ENCODE measurements at regions not wholly inside any gene's neighbourhood (a gene's known extent, or its start where the extent isn't known, plus 50 kb on each side); places are given as distances from the start of the nearest gene placed in this dataset.

GRCh38 chr2:57893347-57893746 lies 153.3 kb upstream of the VRK2 start:
- POLR2A ChIA-PET, result no interaction called here
- no peaks in the 10 kb centered on the region for H3K36me3 ChIP-seq (ENCODE audit: insufficient read depth, low read length)
- no peaks in the 10 kb centered on the region for H3K27me3 ChIP-seq (ENCODE audit: insufficient read depth, low read length, poor library complexity, severe bottlenecking)
- Mint-ChIP-seq H3K9me3 (no peaks in the 10 kb centered on the region), H3K4me3 (no peak overlapping the region), H3K27ac (no peak overlapping the region), H3K27me3 (no peaks in the 10 kb centered on the region), H3K4me1 (peaks cover 0 to 3% (median 2%) of the 10 kb centered on the region in 3 donors), H3K36me3 (no peaks in the 10 kb centered on the region)
- CTCF ChIA-PET, result no interaction called here
- no peaks in the 10 kb centered on the region for H3K4me1 ChIP-seq (ENCODE audit: insufficient read depth, low read length)
- no peaks in the 10 kb centered on the region for H3K9me3 ChIP-seq (ENCODE audit: low read length)
- H3K27ac ChIP-seq (ENCODE audit: low read depth, low read length), result no peak overlapping the region
- H3K4me3 ChIP-seq (ENCODE audit: low read length), result no peak overlapping the region
- DNase-seq, result no peak

DNA sequence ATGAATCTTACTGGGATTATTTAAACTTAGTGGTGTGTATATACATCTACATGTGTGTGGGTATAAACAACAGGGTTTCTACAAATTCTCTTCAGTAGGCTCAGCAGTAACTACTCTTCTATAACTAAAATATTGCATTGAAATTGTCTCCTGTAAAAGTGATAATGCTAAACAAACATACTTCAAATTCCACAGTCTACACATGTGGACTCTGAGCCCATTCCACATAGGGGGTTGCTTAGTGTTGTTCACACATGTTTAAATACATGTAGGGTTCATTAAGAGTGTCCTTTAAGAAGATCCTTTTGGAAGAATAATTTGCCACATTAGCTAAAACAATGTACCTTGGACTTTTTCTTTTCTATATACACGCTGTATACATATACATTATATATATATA lies 152.8 kb upstream of the VRK2 start:
- Mint-ChIP-seq H3K4me1 (no peaks in the 10 kb centered on the region), H3K9me3 (no peaks in the 10 kb centered on the region), H3K27ac (no peak overlapping the region), H3K27me3 (no peaks in the 10 kb centered on the region), H3K36me3 (no peaks in the 10 kb centered on the region), H3K4me3 (no peak overlapping the region)
- Histone ChIP-seq H3K4me1 (ENCODE audit: insufficient read depth, low read length) (no peaks in the 10 kb centered on the region), H3K27me3 (ENCODE audit: insufficient read depth, low read length, poor library complexity, severe bottlenecking) (no peaks in the 10 kb centered on the region), H3K9me3 (ENCODE audit: low read length) (no peaks in the 10 kb centered on the region), H3K27ac (ENCODE audit: low read depth, low read length) (no peak overlapping the region), H3K4me3 (ENCODE audit: low read length) (no peak overlapping the region), H3K36me3 (ENCODE audit: insufficient read depth, low read length) (no peaks in the 10 kb centered on the region)
- CTCF ChIA-PET, result no interaction called here
- POLR2A ChIA-PET, result no interaction called here
- DNase-seq, result no peak

- DNase-seq, result no peak
- Histone ChIP-seq H3K27me3 (ENCODE audit: insufficient read depth, low read length, poor library complexity, severe bottlenecking) (no peaks in the 10 kb centered on the region), H3K9me3 (ENCODE audit: low read length) (no peaks in the 10 kb centered on the region), H3K4me1 (ENCODE audit: insufficient read depth, low read length) (no peaks in the 10 kb centered on the region), H3K4me3 (ENCODE audit: low read length) (no peak overlapping the region), H3K27ac (ENCODE audit: low read depth, low read length) (no peak overlapping the region), H3K36me3 (ENCODE audit: insufficient read depth, low read length) (no peaks in the 10 kb centered on the region)
- no peaks in the 10 kb centered on the region for H3K27me3 Mint-ChIP-seq
- H3K4me1 Mint-ChIP-seq, result no peaks in the 10 kb centered on the region
- no peaks in the 10 kb centered on the region for H3K36me3 Mint-ChIP-seq
- no peak overlapping the region for H3K4me3 Mint-ChIP-seq
- POLR2A ChIA-PET, result interaction anchor here (0.6 kb wide), 1 partner anchor 30 kb away, joined by 3 read pairs; no protein-coding TSS in a partner anchor
- no peaks in the 10 kb centered on the region for H3K9me3 Mint-ChIP-seq
- CTCF ChIA-PET, result no interaction called here
- H3K27ac Mint-ChIP-seq, result no peak overlapping the region
Measured at GRCh38 chr2:57894381-57894780, 152.2 kb upstream of the VRK2 start.

DNA sequence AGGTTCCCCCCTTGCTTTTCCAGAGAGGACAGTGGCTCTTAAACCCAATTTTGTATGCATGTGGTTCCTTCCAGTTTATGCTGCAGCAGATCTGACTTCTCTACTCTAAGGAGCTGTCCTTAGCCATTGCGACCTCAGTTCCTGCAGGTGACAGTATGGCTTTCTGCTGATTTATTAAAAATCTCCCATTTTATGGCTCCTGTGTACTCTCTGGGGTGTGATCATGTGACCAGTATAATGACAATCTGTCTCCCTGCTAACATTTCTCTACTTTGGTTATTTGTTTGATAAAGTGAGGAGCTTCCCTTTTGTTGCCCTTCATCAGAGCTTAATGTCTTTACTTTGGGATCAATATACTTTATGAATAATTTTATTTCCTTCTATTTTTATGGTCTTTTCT lies 148.7 kb upstream of the VRK2 start:
- Histone ChIP-seq H3K9me3 (ENCODE audit: low read length) (no peaks in the 10 kb centered on the region), H3K27ac (ENCODE audit: low read depth, low read length) (no peak overlapping the region), H3K4me1 (ENCODE audit: insufficient read depth, low read length) (no peaks in the 10 kb centered on the region), H3K27me3 (ENCODE audit: insufficient read depth, low read length, poor library complexity, severe bottlenecking) (no peaks in the 10 kb centered on the region), H3K4me3 (ENCODE audit: low read length) (no peak overlapping the region), H3K36me3 (ENCODE audit: insufficient read depth, low read length) (no peaks in the 10 kb centered on the region)
- H3K27me3 Mint-ChIP-seq, result no peaks in the 10 kb centered on the region
- CTCF ChIA-PET, result no interaction called here
- POLR2A ChIA-PET, result no interaction called here
- DNase-seq, result no peak
- H3K4me1 Mint-ChIP-seq, result peaks cover 0 to 7% (median 0%) of the 10 kb centered on the region in 3 donors
- no peak overlapping the region for H3K4me3 Mint-ChIP-seq
- no peaks in the 10 kb centered on the region for H3K9me3 Mint-ChIP-seq
- H3K36me3 Mint-ChIP-seq, result no peaks in the 10 kb centered on the region
- no peak overlapping the region for H3K27ac Mint-ChIP-seq

GRCh38 chr2:57899898-57900297 lies 146.7 kb upstream of the VRK2 start:
- Histone ChIP-seq H3K4me3 (ENCODE audit: low read length) (no peak overlapping the region), H3K27ac (ENCODE audit: low read depth, low read length) (no peak overlapping the region), H3K4me1 (ENCODE audit: insufficient read depth, low read length) (no peaks in the 10 kb centered on the region), H3K36me3 (ENCODE audit: insufficient read depth, low read length) (no peaks in the 10 kb centered on the region), H3K9me3 (ENCODE audit: low read length) (no peaks in the 10 kb centered on the region), H3K27me3 (ENCODE audit: insufficient read depth, low read length, poor library complexity, severe bottlenecking) (no peaks in the 10 kb centered on the region)
- peaks cover 0 to 7% (median 0%) of the 10 kb centered on the region in 3 donors for H3K4me1 Mint-ChIP-seq
- ChIA-PET POLR2A (no interaction called here), CTCF (interaction anchor here (0.6 kb wide), 1 partner anchor 9 kb away, joined by 3 read pairs; no protein-coding TSS in a partner anchor)
- no peaks in the 10 kb centered on the region for H3K27me3 Mint-ChIP-seq
- H3K27ac Mint-ChIP-seq, result no peak overlapping the region
- no peak for DNase-seq
- no peak overlapping the region for H3K4me3 Mint-ChIP-seq
- H3K36me3 Mint-ChIP-seq, result no peaks in the 10 kb centered on the region
- no peaks in the 10 kb centered on the region for H3K9me3 Mint-ChIP-seq

DNA sequence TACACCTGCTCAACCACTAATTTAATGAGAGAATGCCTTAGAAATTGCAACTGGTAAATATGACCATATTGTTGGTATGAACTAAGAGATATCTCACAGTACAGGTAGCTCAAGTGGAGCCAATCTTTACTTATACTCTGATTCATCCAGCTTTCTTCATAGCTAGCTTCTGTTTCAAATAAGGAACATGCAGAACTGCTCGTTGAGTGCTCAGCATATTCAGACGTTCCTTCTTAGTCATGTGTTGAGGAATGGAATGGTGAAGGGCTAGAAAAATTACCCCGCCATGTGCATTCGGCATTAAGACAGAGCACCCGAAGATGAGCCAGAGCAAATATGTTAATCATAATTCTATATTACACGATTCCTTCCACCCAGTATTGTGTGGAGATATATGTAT lies 144.0 kb upstream of the VRK2 start:
- H3K4me3 Mint-ChIP-seq, result no peak overlapping the region

DNA sequence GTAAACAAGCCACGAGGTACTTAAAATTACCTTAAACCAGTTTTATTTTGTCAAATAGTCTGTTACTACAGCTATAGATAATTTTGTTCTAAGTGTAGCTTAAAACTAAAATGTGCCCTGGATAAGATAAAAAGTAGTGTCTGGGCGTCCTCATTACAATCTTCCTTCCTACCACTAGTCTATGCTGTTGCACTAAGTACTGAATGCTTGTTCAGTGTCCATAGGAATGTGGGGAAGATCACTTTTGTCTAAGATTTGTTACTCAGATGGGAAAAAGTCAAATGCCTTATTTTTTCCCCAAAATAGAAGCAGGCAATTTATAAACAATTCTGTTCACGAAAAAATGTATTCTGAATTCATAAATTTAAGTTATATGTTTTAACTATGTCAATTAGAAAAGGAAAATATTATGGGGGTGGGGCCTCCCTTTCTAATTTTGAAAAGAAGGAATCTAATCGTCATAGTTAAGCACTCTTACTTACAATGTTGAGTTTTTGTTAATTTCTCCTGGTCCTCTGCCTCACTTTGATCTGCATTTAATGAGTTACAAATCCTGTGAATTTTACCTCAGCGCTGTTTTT lies 140.4 kb upstream of the VRK2 start:
- Histone ChIP-seq H3K4me1 (ENCODE audit: insufficient read depth, low read length) (no peaks in the 10 kb centered on the region), H3K27ac (ENCODE audit: low read depth, low read length) (no peak overlapping the region), H3K27me3 (ENCODE audit: insufficient read depth, low read length, poor library complexity, severe bottlenecking) (no peaks in the 10 kb centered on the region), H3K36me3 (ENCODE audit: insufficient read depth, low read length) (no peaks in the 10 kb centered on the region), H3K4me3 (ENCODE audit: low read length) (no peak overlapping the region), H3K9me3 (ENCODE audit: low read length) (no peaks in the 10 kb centered on the region)
- Mint-ChIP-seq H3K27ac (no peak overlapping the region), H3K9me3 (no peaks in the 10 kb centered on the region), H3K4me3 (no peak overlapping the region), H3K4me1 (peaks cover 25 to 37% (median 37%) of the 10 kb centered on the region in 3 donors), H3K36me3 (no peaks in the 10 kb centered on the region), H3K27me3 (no peaks in the 10 kb centered on the region)
- POLR2A ChIA-PET, result no interaction called here
- CTCF ChIA-PET, result interaction anchor here (0.6 kb wide), 1 partner anchor 12 kb away, joined by 3 read pairs; no protein-coding TSS in a partner anchor
- DNase-seq, result peak in 1 of 5 donors; percentile 8

More for the DNA sequence above, 144.0 kb upstream of the VRK2 start:
- Histone ChIP-seq H3K36me3 (ENCODE audit: insufficient read depth, low read length) (no peaks in the 10 kb centered on the region), H3K4me1 (ENCODE audit: insufficient read depth, low read length) (no peaks in the 10 kb centered on the region), H3K9me3 (ENCODE audit: low read length) (no peaks in the 10 kb centered on the region), H3K27me3 (ENCODE audit: insufficient read depth, low read length, poor library complexity, severe bottlenecking) (no peaks in the 10 kb centered on the region), H3K27ac (ENCODE audit: low read depth, low read length) (no peak overlapping the region), H3K4me3 (ENCODE audit: low read length) (no peak overlapping the region)
- peaks cover 5 to 14% (median 9%) of the 10 kb centered on the region in 3 donors for H3K4me1 Mint-ChIP-seq
- ChIA-PET CTCF (no interaction called here), POLR2A (no interaction called here)
- H3K27ac Mint-ChIP-seq, result no peak overlapping the region
- no peaks in the 10 kb centered on the region for H3K27me3 Mint-ChIP-seq
- no peaks in the 10 kb centered on the region for H3K36me3 Mint-ChIP-seq
- DNase-seq, result no peak
- no peaks in the 10 kb centered on the region for H3K9me3 Mint-ChIP-seq

DNA sequence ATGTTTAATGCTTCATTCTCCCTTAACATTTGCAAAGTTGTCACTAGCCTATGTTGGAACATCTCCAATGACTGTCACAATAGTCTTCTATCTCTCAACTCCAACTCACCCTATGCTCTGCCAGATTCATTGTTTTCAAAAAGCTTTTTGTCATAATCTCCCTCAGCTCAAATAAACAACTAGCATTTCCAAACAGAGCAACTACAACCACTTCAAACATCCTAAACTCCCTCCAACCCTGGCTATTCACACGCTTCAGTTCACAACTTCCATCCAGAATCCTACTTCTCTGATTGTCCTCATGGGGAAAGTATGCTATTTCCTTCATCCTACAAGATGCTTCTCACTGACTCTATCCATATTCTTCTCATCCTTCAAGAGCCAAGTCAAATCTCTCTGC lies 139.2 kb upstream of the VRK2 start:
- POLR2A ChIA-PET, result no interaction called here
- Histone ChIP-seq H3K27me3 (ENCODE audit: insufficient read depth, low read length, poor library complexity, severe bottlenecking) (no peaks in the 10 kb centered on the region), H3K9me3 (ENCODE audit: low read length) (no peaks in the 10 kb centered on the region), H3K4me1 (ENCODE audit: insufficient read depth, low read length) (no peaks in the 10 kb centered on the region), H3K27ac (ENCODE audit: low read depth, low read length) (no peak overlapping the region), H3K36me3 (ENCODE audit: insufficient read depth, low read length) (no peaks in the 10 kb centered on the region), H3K4me3 (ENCODE audit: low read length) (no peak overlapping the region)
- Mint-ChIP-seq H3K36me3 (no peaks in the 10 kb centered on the region), H3K4me3 (no peak overlapping the region), H3K27ac (peak overlapping the region in 4 of 8 donors; percentile 1 to 47 (median 20)), H3K27me3 (no peaks in the 10 kb centered on the region), H3K9me3 (no peaks in the 10 kb centered on the region), H3K4me1 (peaks cover 25 to 37% (median 37%) of the 10 kb centered on the region in 3 donors)
- DNase-seq, result no peak
- CTCF ChIA-PET, result no interaction called here

Data from CD8-positive, alpha-beta memory T cell (primary cell).